ENCODE measurements at regions not wholly inside any gene's neighbourhood (a gene's known extent, or its start where the extent isn't known, plus 50 kb on each side); places are given as distances from the start of the nearest gene placed in this dataset.

GRCh38 chr7:408751-409311, 110.8 kb downstream of the PDGFA start:
- H2BK5ac ChIP-seq (ENCODE audit: insufficient read length, low read length) = no peak overlapping the region
- peak; percentile 20 for DNase-seq
- H2AK5ac ChIP-seq (ENCODE audit: insufficient read length, low read length) = no peak overlapping the region
- peaks cover 6 to 34% of the 10 kb centered on the region in 2 experiments for H3K4me1 Mint-ChIP-seq
- H3K79me1 ChIP-seq (ENCODE audit: insufficient read depth, low read depth, low read length, poor library complexity, severe bottlenecking) = no peaks in the 10 kb centered on the region
- H3K14ac ChIP-seq (ENCODE audit: insufficient read depth, low read length) = no peak overlapping the region
- no peak overlapping the region for H4K91ac ChIP-seq (ENCODE audit: insufficient read length, low read depth, low read length)
- H2BK15ac ChIP-seq (ENCODE audit: low read depth, low read length) = no peak overlapping the region
- no peak overlapping the region for H4K8ac ChIP-seq (replicated peaks; ENCODE audit: insufficient read length, low read depth, low read length)
- no peak overlapping the region for H2BK12ac ChIP-seq (ENCODE audit: insufficient read length, low read depth, low read length)
- H3K4me2 ChIP-seq (ENCODE audit: insufficient read depth, insufficient read length, low read length) = no peak overlapping the region
- no peaks in the 10 kb centered on the region for H3K9me3 Mint-ChIP-seq
- H3K23me2 ChIP-seq (ENCODE audit: insufficient read length, low read depth, low read length, poor library complexity, severe bottlenecking) = no peaks in the 10 kb centered on the region
- H3K9me3 ChIP-seq (ENCODE audit: control insufficient read depth, low read depth, low read length) = no peaks in the 10 kb centered on the region
- no peak for TF ChIP-seq CTCF (conservative IDR thresholded peaks at IDR 0.05)
- no peak overlapping the region for H3K23ac ChIP-seq (ENCODE audit: insufficient read length, low read depth, low read length)
- peaks cover 15% of the 10 kb centered on the region for H3K27me3 Mint-ChIP-seq (ENCODE audit: low read depth)
- no peak overlapping the region for H4K5ac ChIP-seq (ENCODE audit: insufficient read length, low read depth, low read length)
- H3K18ac ChIP-seq (ENCODE audit: insufficient read length, low read depth, low read length) = no peak overlapping the region
- no peak overlapping the region for H3K4ac ChIP-seq (ENCODE audit: low read depth, low read length)
- no peaks in the 10 kb centered on the region for H3K79me2 ChIP-seq (ENCODE audit: insufficient read depth, low read length)
- no peak overlapping the region for H2BK120ac ChIP-seq (ENCODE audit: low read depth, low read length, poor library complexity, severe bottlenecking)
- H3K27me3 ChIP-seq (ENCODE audit: insufficient read depth, low read length) = no peaks in the 10 kb centered on the region
- no peak overlapping the region for H3K27ac ChIP-seq (ENCODE audit: insufficient read length, low read depth, low read length)
- no peak overlapping the region for H3K9ac ChIP-seq (ENCODE audit: extremely low read depth, insufficient read length, low read length)
- H3K36me3 Mint-ChIP-seq (ENCODE audit: insufficient read depth in 1 of 3, low read depth in 3 of 3) = no peaks in the 10 kb centered on the region; a peak in 1 of 7 replicates
- H3K4me3 Mint-ChIP-seq = no peak overlapping the region
- H3T11ph ChIP-seq (ENCODE audit: low read length) = no peak overlapping the region
- H4K20me1 ChIP-seq (ENCODE audit: control insufficient read depth, insufficient read depth, insufficient read length) = no peaks in the 10 kb centered on the region
- H2BK20ac ChIP-seq (ENCODE audit: low read depth, low read length, poor library complexity, severe bottlenecking) = no peak overlapping the region
- H3K56ac ChIP-seq (ENCODE audit: insufficient read length, low read depth, low read length) = no peak overlapping the region
- H2AFZ ChIP-seq (ENCODE audit: low read length) = no peak overlapping the region
- no CpG with 5 or more reads among the region's 21 CpGs for WGBS (ENCODE audit: extremely low coverage, insufficient read length, low lambda C conversion rate)
- no peaks in the 10 kb centered on the region; the same call in 1 of the 2 replicates for H3K4me1 ChIP-seq (ENCODE audit: insufficient read depth, low read length)
- no peak overlapping the region for H3K27ac Mint-ChIP-seq
